Body of pancreas (tissue), 4 donors: ENCODE measurements at regions not wholly inside any gene's neighbourhood (a gene's known extent, or its start where the extent isn't known, plus 50 kb on each side); places are given as distances from the start of the nearest gene placed in this dataset.

ENCODE experiments used
- ATAC-seq: fragments of 150-250 bp; one replicate; pipeline ENCODE4 v1.9.1; 2016
- DNase-seq, 4 donors: peaks; one replicate each; pipeline ENCODE4 v3.0.0-alpha.2; 2019
- H3K27ac ChIP-seq, 4 donors: fragments of 200-600 bp; sonication (generic); 1 replicate in 3 of 4; 2 replicates in 1 of 4; pipeline versions ENCODE4 v1.5.1 to v1.6.1; 2016 to 2019; ENCODE audit warnings: mild to moderate bottlenecking in 1 of 4, mixed read lengths in 1 of 4, moderate library complexity in 1 of 4
- H3K27me3 ChIP-seq, 2 donors: fragments of 200-600 bp; sonication (generic); one replicate each; pipeline ENCODE4 v1.6.0; 2016; ENCODE audit warnings: mild to moderate bottlenecking in 1 of 2
- H3K36me3 ChIP-seq, 2 donors: fragments of 200-600 bp; sonication (generic); replicated peaks in 1 of 2; 2 replicates each; pipeline ENCODE4 v1.5.1; 2016; ENCODE audit warnings: low read depth in 2 of 2; ENCODE audit not compliant: insufficient read depth in 1 of 2
- H3K4me1 ChIP-seq: fragments of 200-600 bp; sonication (generic); one replicate; pipeline ENCODE4 v1.6.0; 2016
- H3K4me3 ChIP-seq, 2 donors: fragments of 200-600 bp; sonication (generic); 1 replicate in 1 of 2; 2 replicates in 1 of 2; pipeline ENCODE4 v1.5.1; 2016 to 2019
- H3K9me3 ChIP-seq, 3 donors: fragments of 200-600 bp; sonication (generic); 1 replicate in 2 of 3; 2 replicates in 1 of 3; pipeline ENCODE4 v1.5.1; 2016
- POLR2A ChIP-seq, 3 donors: fragments of 450-650 bp; IDR thresholded peaks; one replicate each; pipeline ENCODE4 v1.6.1; 2016; ENCODE audit warnings: antibody characterized with exemption in 3 of 3, mild to moderate bottlenecking in 2 of 3
- WGBS, 2 donors: methylation state at CpG; one replicate each; pipeline ENCODE4 v1.1.5; 2017; 5-methylcytosine and 5-hydroxymethylcytosine counted together
- intact Hi-C: fragments of 100-400 bp; cut with DNase I; formaldehyde crosslinking; loops from one replicate; pipeline ENCODE4 v1.15.1; 2023
- TF ChIP-seq, protein P1 (sequence below), 7 experiments: fragments of 450-650 bp in 4 of 7; fragments of 200-600 bp in 3 of 7; sonication (generic) in 3 of 7; IDR thresholded peaks; one replicate each; pipeline ENCODE4 v1.5.1; 2016 to 2019; ENCODE audit warnings: antibody characterized with exemption in 7 of 7

GRCh38 chr6:48837744-48838143 is 625.3 kb downstream of the MMUT start:
- H3K4me3 ChIP-seq = no peak overlapping the region
- H3K4me1 ChIP-seq = no peaks in the 10 kb centered on the region
- WGBS, 2 donors = 73 to 79% methylated on average over 3 of the region's 3 CpGs
- intact Hi-C loops = no loop called here
- TF ChIP-seq POLR2A (IDR thresholded peaks at IDR 0.05) = no peak
- TF ChIP-seq, protein P1, sequence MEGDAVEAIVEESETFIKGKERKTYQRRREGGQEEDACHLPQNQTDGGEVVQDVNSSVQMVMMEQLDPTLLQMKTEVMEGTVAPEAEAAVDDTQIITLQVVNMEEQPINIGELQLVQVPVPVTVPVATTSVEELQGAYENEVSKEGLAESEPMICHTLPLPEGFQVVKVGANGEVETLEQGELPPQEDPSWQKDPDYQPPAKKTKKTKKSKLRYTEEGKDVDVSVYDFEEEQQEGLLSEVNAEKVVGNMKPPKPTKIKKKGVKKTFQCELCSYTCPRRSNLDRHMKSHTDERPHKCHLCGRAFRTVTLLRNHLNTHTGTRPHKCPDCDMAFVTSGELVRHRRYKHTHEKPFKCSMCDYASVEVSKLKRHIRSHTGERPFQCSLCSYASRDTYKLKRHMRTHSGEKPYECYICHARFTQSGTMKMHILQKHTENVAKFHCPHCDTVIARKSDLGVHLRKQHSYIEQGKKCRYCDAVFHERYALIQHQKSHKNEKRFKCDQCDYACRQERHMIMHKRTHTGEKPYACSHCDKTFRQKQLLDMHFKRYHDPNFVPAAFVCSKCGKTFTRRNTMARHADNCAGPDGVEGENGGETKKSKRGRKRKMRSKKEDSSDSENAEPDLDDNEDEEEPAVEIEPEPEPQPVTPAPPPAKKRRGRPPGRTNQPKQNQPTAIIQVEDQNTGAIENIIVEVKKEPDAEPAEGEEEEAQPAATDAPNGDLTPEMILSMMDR (IDR thresholded peaks at IDR 0.05) = no peak
- no peak overlapping the region for H3K27ac ChIP-seq
- H3K27me3 ChIP-seq = no peaks in the 10 kb centered on the region
- DNase-seq = no peak
- no peaks in the 10 kb centered on the region for H3K9me3 ChIP-seq
- no peaks in the 10 kb centered on the region for H3K36me3 ChIP-seq
- ATAC-seq = no peak

GRCh38 chr6:48835421-48835958 is 627.6 kb downstream of the MMUT start:
- Histone ChIP-seq H3K4me3 (no peak overlapping the region), H3K36me3 (no peaks in the 10 kb centered on the region), H3K9me3 (no peaks in the 10 kb centered on the region), H3K27me3 (no peaks in the 10 kb centered on the region), H3K27ac (no peak overlapping the region), H3K4me1 (no peaks in the 10 kb centered on the region)
- 46 to 53% methylated on average over 2 of the region's 2 CpGs for WGBS, 2 donors
- no peak for DNase-seq
- TF ChIP-seq, protein P1 (IDR thresholded peaks at IDR 0.05) = no peak
- no peak for TF ChIP-seq POLR2A (IDR thresholded peaks at IDR 0.05)
- intact Hi-C loops = no loop called here
- no peak for ATAC-seq

DNA sequence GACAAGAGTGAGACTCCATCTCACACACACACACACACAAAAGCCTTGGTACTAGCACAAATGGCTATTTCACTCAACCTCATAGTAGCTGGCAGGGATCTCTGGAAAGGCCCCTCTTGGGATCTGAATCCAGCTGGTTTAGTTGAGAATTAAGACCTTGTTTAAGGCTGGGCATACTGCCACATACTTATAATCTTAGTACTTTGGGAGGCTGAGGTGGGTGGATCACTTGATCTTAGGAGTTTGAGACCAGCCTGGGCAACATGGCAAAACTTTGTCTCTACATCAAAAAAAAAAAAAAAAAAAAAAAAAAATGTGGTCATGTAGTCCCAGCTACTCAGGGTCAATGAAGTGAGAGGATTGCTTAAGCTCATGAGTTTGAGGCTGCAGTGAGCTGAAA is 628.3 kb downstream of the MMUT start:
- no peak overlapping the region for H3K27ac ChIP-seq
- H3K36me3 ChIP-seq = no peaks in the 10 kb centered on the region

DNA sequence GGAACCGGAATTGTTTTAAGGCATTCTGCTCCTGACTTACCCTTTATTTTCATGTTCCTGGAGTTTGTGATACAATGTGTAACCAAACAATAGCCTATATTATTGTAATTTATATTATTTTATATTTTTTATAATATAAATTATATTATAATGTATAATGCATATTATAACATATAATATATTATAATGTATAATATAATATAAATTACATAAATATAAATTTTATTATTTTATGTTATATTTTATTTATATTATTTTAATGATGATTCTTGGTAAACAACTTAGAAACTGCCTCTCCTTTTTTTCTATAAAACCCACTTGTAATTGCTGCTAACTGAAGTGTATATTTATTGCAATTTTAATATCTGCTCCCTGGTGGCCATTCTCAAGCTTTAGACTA is 629.1 kb downstream of the MMUT start:
- no peaks in the 10 kb centered on the region for H3K36me3 ChIP-seq
- no peaks in the 10 kb centered on the region for H3K4me1 ChIP-seq
- WGBS, 2 donors = 88 to 100% methylated on average over 1 of the region's 1 CpG
- ATAC-seq (no peak), DNase-seq (no peak)
- no peak overlapping the region for H3K4me3 ChIP-seq
- H3K27ac ChIP-seq = no peak overlapping the region
- H3K9me3 ChIP-seq = no peaks in the 10 kb centered on the region
- no peak for TF ChIP-seq POLR2A (IDR thresholded peaks at IDR 0.05)
- TF ChIP-seq, protein P1 (IDR thresholded peaks at IDR 0.05) = no peak
- intact Hi-C loops = no loop called here
- H3K27me3 ChIP-seq = no peaks in the 10 kb centered on the region

More for the DNA sequence above, 628.3 kb downstream of the MMUT start:
- intact Hi-C loops = no loop called here
- no peaks in the 10 kb centered on the region for H3K4me1 ChIP-seq
- TF ChIP-seq, protein P1 (IDR thresholded peaks at IDR 0.05) = no peak
- TF ChIP-seq POLR2A (IDR thresholded peaks at IDR 0.05) = no peak
- DNase-seq (no peak), ATAC-seq (no peak)
- H3K4me3 ChIP-seq = no peak overlapping the region
- no peaks in the 10 kb centered on the region for H3K9me3 ChIP-seq
- H3K27me3 ChIP-seq = no peaks in the 10 kb centered on the region

GRCh38 chr6:48826901-48827701 is 636.0 kb downstream of the MMUT start:
- intact Hi-C loops = no loop called here
- no peaks in the 10 kb centered on the region for H3K36me3 ChIP-seq
- no peak overlapping the region for H3K4me3 ChIP-seq
- ATAC-seq = peak; percentile 42
- H3K4me1 ChIP-seq = no peaks in the 10 kb centered on the region
- TF ChIP-seq POLR2A (IDR thresholded peaks at IDR 0.05) = no peak
- TF ChIP-seq, protein P1 (IDR thresholded peaks at IDR 0.05) = no peak
- no peaks in the 10 kb centered on the region for H3K27me3 ChIP-seq
- no peak overlapping the region for H3K27ac ChIP-seq
- H3K9me3 ChIP-seq = no peaks in the 10 kb centered on the region
- DNase-seq = peak in 1 of 4 donors; percentile 3
- 59 to 60% methylated on average over 6 of the region's 6 CpGs for WGBS, 2 donors
